GM21360 (cell line): ENCODE measurements at regions not wholly inside any gene's neighbourhood (a gene's known extent, or its start where the extent isn't known, plus 50 kb on each side); places are given as distances from the start of the nearest gene placed in this dataset.
A peak's percentile ranks its signal among the peaks of the same experiment; 100 is the strongest.
"Not testable (repeated sequence)": the region's sequence is repeated elsewhere in the genome, so short reads cannot be mapped to it uniquely, and the experiment has no call there.

ENCODE experiments used
- ATAC-seq: cut with Tn5 transposase; IDR thresholded peaks from one replicate; pipeline ENCODE4 v1.9.1; 2021; ENCODE audit warnings: mild to moderate bottlenecking, moderate library complexity; ENCODE audit not compliant: unreplicated experiment

- ATAC-seq: no peak
Measured at GRCh38 chr5:125914471-125914870, 508.7 kb upstream of the GRAMD2B start.

GRCh38 chr5:125923958-125924357 is 499.3 kb upstream of the GRAMD2B start:
- not testable (repeated sequence) for ATAC-seq

GRCh38 chr5:125926172-125926571 is 497.0 kb upstream of the GRAMD2B start:
- no peak for ATAC-seq

GRCh38 chr5:125928663-125929062 is 494.5 kb upstream of the GRAMD2B start:
- no peak for ATAC-seq

DNA sequence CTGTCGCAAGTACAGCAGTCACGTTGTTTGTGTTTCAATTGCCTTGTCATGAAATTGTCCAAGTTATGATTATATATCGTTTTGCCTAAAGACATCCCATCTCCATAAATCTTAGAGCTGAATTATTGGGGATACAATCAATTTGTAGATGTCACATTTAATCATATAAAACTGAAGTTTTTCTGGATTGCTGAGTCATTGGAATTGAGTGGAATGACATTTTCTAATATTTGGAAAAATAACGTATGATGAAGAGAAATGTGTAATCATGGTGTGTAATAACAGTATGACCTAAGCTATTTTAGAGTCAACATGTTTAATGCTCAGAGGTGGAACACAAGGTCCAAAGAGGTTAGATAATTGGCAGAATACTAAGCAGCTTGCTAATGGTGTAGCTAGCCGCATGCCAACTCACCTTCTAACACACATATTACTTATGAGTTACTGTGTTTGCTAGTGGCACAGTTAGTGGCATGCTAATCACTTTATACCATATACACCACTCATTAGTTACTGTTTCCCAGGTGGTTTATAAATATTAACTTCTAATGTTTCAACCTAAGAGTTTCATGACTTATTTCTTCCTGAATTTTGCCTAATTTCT is 473.1 kb upstream of the GRAMD2B start:
- no peak for ATAC-seq

DNA sequence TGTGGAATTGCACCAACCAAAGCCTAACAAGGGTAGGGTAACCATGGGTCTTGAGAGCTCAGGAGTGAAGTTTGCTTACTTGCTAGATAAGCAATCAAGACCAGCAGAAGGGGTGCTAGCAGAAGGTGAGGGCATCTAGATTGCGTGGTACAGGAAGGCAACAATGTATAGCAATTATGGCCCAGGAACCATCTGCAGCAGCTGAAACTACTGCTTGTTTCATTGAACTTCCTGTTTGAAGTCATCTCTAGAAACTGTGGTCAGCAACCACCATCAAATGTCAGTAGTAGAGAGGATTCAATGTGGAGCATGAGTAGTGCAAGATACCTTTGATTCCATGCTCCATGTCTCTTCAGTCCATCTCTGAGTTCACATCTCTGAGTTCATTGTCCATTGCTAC is 462.1 kb upstream of the GRAMD2B start:
- ATAC-seq: peak; percentile 99

- no peak for ATAC-seq
Measured at GRCh38 chr5:125965577-125965976, 457.6 kb upstream of the GRAMD2B start.

GRCh38 chr5:125967576-125967975 is 455.6 kb upstream of the GRAMD2B start:
- no peak for ATAC-seq

GRCh38 chr5:125969011-125969813 is 454.0 kb upstream of the GRAMD2B start:
- ATAC-seq: no peak

DNA sequence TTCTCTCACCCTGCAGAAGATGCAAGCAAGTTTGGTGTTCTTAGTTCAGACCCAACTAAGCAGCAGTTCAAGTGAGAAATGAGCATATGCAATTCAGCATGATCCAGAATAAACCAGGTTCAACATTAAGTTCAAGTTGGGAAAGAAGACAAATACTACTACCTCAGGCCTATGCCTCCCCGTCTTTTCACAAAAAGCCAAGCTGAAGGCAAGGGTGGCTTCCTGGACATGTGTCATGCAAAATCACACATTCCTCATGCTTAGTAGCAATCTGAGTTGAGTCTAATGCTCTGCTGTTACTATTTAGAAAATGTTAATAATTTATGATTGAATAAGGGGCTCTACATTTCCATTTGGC is 453.4 kb upstream of the GRAMD2B start:
- ATAC-seq: no peak

GRCh38 chr5:125970631-125971307 is 452.4 kb upstream of the GRAMD2B start:
- no peak for ATAC-seq

GRCh38 chr5:125972706-125973105 is 450.5 kb upstream of the GRAMD2B start:
- ATAC-seq: no peak

DNA sequence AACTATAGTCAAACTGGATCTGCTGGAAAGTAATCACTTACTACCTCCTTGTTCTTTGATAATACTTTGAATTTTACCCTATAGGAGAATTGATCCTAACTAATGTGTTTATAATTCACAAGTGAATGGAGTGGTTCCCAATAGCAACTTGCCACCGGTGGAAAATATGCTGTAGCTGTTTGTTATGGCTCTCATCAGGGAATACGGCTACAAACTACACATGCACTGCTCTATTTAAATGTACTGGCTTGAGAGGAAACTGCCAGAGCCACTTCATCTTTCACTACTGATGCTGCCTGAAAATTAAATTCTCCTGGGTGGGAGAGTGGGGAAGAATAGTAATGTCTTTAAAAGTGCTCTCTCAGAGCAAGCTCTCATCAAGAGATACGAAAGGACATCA is 448.5 kb upstream of the GRAMD2B start:
- no peak for ATAC-seq

- ATAC-seq: no peak
Measured at GRCh38 chr5:125976421-125977000, 446.7 kb upstream of the GRAMD2B start.

- no peak for ATAC-seq
Measured at GRCh38 chr5:125978015-125978414, 445.2 kb upstream of the GRAMD2B start.

GRCh38 chr5:125979636-125980035 is 443.6 kb upstream of the GRAMD2B start:
- ATAC-seq: no peak

DNA sequence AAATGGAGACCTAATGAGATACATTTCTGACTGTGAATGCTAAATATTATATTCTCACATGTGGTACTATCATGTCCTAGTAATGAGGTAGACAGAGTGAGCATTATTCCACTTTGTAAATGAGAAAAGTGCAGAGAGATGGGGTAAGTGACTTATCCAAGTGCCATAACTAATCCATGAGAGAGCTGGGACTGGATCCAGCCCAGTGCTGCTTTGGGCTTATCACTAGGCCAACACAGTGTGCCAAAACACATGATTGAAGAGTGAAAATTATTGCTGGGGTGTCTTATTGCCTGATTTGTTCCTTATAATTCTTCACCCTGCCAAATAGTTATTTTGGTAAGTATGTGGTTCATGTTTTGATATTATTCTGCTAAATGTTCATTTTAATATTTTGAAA is 442.2 kb upstream of the GRAMD2B start:
- no peak for ATAC-seq

DNA sequence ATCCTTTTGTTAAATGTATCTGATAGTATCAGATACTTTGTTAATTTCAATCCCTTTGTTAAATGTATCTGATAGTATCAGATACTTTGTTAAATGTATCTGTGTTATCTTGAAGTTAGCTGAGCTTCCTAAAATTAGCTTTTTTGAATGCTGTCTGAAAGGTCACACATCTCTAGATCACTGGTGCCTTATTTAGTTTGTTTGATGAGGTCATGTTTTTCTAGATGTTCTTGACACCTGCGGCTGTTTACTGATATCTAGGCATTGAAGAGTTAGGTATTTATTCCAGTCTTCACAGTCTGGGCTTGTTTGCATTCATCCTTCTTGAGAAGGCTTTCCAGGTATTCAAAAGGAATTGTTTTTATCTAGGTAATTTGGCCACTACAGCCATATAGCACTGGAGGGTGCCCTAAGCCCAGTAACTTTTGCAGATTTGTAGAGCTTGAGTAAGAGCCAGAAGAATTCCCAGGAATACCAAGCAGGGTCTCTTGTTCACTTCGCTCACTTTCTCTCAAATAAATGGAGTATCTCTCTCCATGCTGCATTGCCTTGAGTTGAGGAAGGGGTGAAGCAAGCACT is 435.4 kb upstream of the GRAMD2B start:
- ATAC-seq: no peak

- ATAC-seq: no peak
Measured at GRCh38 chr5:125992050-125992449, 431.2 kb upstream of the GRAMD2B start.

DNA sequence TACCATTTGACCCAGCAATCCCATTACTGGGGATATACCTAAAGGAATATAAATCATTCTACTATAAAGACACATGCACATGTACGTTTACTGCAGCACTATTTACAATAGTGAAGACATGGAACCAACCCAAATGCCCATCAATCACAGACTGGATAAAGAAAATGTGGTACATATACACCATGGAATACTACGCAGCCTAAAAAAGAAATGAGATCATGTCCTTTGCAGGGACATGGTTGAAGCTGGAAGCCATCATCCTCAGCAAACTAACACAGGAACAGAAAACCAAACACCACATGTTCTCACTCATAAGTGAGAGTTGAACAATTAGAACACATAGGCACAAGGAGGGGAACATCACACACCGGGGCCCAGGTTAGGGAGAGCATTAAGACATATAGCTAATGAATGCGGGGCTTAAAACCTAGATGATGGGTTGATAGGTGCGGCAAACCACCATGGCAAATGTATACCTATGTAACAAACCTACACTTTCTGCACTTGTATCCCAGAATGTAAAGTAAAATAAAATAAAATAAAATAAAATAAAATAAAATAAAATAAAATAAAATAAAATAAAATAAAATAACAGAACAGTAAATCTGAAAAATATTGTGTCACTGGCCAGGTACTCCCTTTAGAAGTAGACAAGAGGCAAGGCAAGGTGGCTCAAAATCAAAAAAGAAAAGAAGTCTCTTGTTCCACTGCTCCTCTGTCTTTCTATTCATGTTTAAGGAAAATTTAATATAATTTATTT is 423.8 kb upstream of the GRAMD2B start:
- not testable (repeated sequence) for ATAC-seq

GRCh38 chr5:126000507-126000906 is 422.7 kb upstream of the GRAMD2B start:
- ATAC-seq: no peak
